C4-2B (cell line): ENCODE measurements at regions not wholly inside any gene's neighbourhood (a gene's known extent, or its start where the extent isn't known, plus 50 kb on each side); places are given as distances from the start of the nearest gene placed in this dataset.

Experiments
- H3K27ac ChIP-seq: fragments of 450-650 bp; 2 replicates; pipeline ENCODE4 v1.5.1; 2017
- CTCF ChIP-seq: fragments of 450-650 bp; conservative IDR thresholded peaks from 2 replicates; pipeline ENCODE4 v1.5.1; 2017; ENCODE audit warnings: mild to moderate bottlenecking
- ZFX ChIP-seq: fragments of 450-650 bp; IDR thresholded peaks from 2 replicates; pipeline ENCODE4 v1.6.1; 2017

GRCh38 chr3:118488732-118489131 is 545.9 kb downstream of the IGSF11 start:
- no peak for TF ChIP-seq ZFX
- no peak for TF ChIP-seq CTCF
- H3K27ac ChIP-seq: no peak overlapping the region

- TF ChIP-seq CTCF (peak; percentile 14), ZFX (no peak)
- H3K27ac ChIP-seq: no peak overlapping the region
Observed at GRCh38 chr3:118495206-118495605, 539.4 kb downstream of the IGSF11 start.

- no peak overlapping the region for H3K27ac ChIP-seq
- TF ChIP-seq ZFX: no peak
- no peak for TF ChIP-seq CTCF
Observed at GRCh38 chr3:118497274-118497673, 537.4 kb downstream of the IGSF11 start.

- H3K27ac ChIP-seq: no peak overlapping the region
- TF ChIP-seq ZFX (no peak), CTCF (no peak)
Observed at GRCh38 chr3:118501152-118501551, 533.5 kb downstream of the IGSF11 start.

- H3K27ac ChIP-seq: no peak overlapping the region
- TF ChIP-seq CTCF: no peak
- no peak for TF ChIP-seq ZFX
Observed at GRCh38 chr3:118504906-118505305, 529.7 kb downstream of the IGSF11 start.

GRCh38 chr3:118505784-118506183 is 528.9 kb downstream of the IGSF11 start:
- no peak for TF ChIP-seq CTCF
- TF ChIP-seq ZFX: no peak
- H3K27ac ChIP-seq: no peak overlapping the region

GRCh38 chr3:118511402-118511801 is 523.2 kb downstream of the IGSF11 start:
- no peak for TF ChIP-seq CTCF
- TF ChIP-seq ZFX: no peak

More at GRCh38 chr3:118511402-118511801, 523.2 kb downstream of the IGSF11 start:
- H3K27ac ChIP-seq: no peak overlapping the region
